Caco-2 (cell line): ENCODE measurements at regions not wholly inside any gene's neighbourhood (a gene's known extent, or its start where the extent isn't known, plus 50 kb on each side); places are given as distances from the start of the nearest gene placed in this dataset.

Experiments
- BruUV-seq: library from RNA; stranded (reverse); fragments of 400-500 nt; replicated peaks from 2 replicates; lab custom pipeline; 2021; lab: Mats Ljungman, UMichigan
- CTCF ChIA-PET: fragments of 300-600 bp; sonication (Branson Sonifier 250); formaldehyde crosslinking; loops from one replicate; lab custom pipeline; 2022; ENCODE audit warnings: antibody characterized with exemption; lab: Charles Lee
- POLR2A ChIA-PET: fragments of 300-600 bp; sonication (Branson Sonifier 250); formaldehyde crosslinking; loops from one replicate; lab custom pipeline; 2022; ENCODE audit warnings: antibody characterized with exemption; lab: Charles Lee
- DNase-seq, 2 experiments: peaks; one replicate each; pipeline versions ENCODE4 v3.0.0 to v3.0.0-alpha.2; 2020 to 2022
- H3K27me3 ChIP-seq: replicated peaks from 2 replicates; pipeline ENCODE4 v1.6.0; 2011; ENCODE audit warnings: low read length; ENCODE audit not compliant: control insufficient read depth, insufficient read depth
- H3K36me3 ChIP-seq: 2 replicates; pipeline ENCODE4 v1.5.1; 2011; ENCODE audit warnings: low read length; ENCODE audit not compliant: control insufficient read depth, insufficient read depth
- H3K4me1 ChIP-seq: fragments of 250-450 bp; sonication (Bioruptor Pico); 2 replicates; pipeline ENCODE4 v1.5.1; 2020; ENCODE audit warnings: mild to moderate bottlenecking
- H3K4me3 ChIP-seq: 2 replicates; pipeline ENCODE4 v1.5.1; 2011; ENCODE audit warnings: low read depth, mild to moderate bottlenecking, control low read depth, low read length
- H3K9me3 ChIP-seq: fragments of 250-450 bp; sonication (Bioruptor Pico); 2 replicates; pipeline ENCODE4 v1.5.1; 2020; ENCODE audit warnings: mild to moderate bottlenecking, moderate library complexity
- H3K27ac Mint-ChIP-seq: one replicate; pipeline ENCODE4 v1.8.0; 2022; ENCODE audit warnings: mixed read lengths; ENCODE audit not compliant: unreplicated experiment
- H3K27me3 Mint-ChIP-seq: one replicate; pipeline ENCODE4 v1.8.0; 2022; ENCODE audit warnings: mixed read lengths; ENCODE audit not compliant: insufficient read depth, unreplicated experiment
- H3K36me3 Mint-ChIP-seq: one replicate; pipeline ENCODE4 v1.8.0; 2022; ENCODE audit warnings: mild to moderate bottlenecking, mixed read lengths; ENCODE audit not compliant: insufficient read depth, unreplicated experiment
- H3K4me1 Mint-ChIP-seq: one replicate; pipeline ENCODE4 v1.8.0; 2022; ENCODE audit warnings: low read depth, mixed read lengths; ENCODE audit not compliant: unreplicated experiment
- H3K4me3 Mint-ChIP-seq: one replicate; pipeline ENCODE4 v1.8.0; 2022; ENCODE audit warnings: mild to moderate bottlenecking, moderate library complexity, mixed read lengths; ENCODE audit not compliant: unreplicated experiment
- H3K9me3 Mint-ChIP-seq: one replicate; pipeline ENCODE4 v1.8.0; 2022; ENCODE audit warnings: mixed read lengths; ENCODE audit not compliant: unreplicated experiment
- CTCF ChIP-seq, 2 experiments: fragments of 200-600 bp in 1 of 2; IDR thresholded peaks; 1 replicate in 1 of 2; 2 replicates in 1 of 2; pipeline versions ENCODE4 v1.5.1 to v1.8.0; 2011 to 2022; ENCODE audit warnings: antibody characterized with exemption in 1 of 2, control low read depth in 1 of 2, inconsistent platforms in 1 of 2, low read depth in 1 of 2, low read length in 1 of 2, mild to moderate bottlenecking in 1 of 2, moderate library complexity in 1 of 2; ENCODE audit not compliant: insufficient read depth in 1 of 2, severe bottlenecking in 1 of 2, unreplicated experiment in 1 of 2
- intact Hi-C: fragments of 100-400 bp; cut with micrococcal nuclease; formaldehyde crosslinking; loops from one replicate; pipeline ENCODE4 v1.10.0; 2022; ENCODE audit not compliant: unreplicated experiment

- H3K4me1 ChIP-seq: peaks cover 14% of the 10 kb centered on the region
- no peaks in the 10 kb centered on the region for H3K4me1 Mint-ChIP-seq
- H3K27me3 Mint-ChIP-seq: no peaks in the 10 kb centered on the region
- H3K4me3 Mint-ChIP-seq: no peak overlapping the region
- no peaks in the 10 kb centered on the region for H3K27me3 ChIP-seq
- POLR2A ChIA-PET: no interaction called here
- no peaks in the 10 kb centered on the region for H3K36me3 ChIP-seq
- no peak overlapping the region for H3K27ac Mint-ChIP-seq
- intact Hi-C loops: no loop called here
- H3K4me3 ChIP-seq: no peak overlapping the region
- H3K9me3 ChIP-seq: no peaks in the 10 kb centered on the region; the same call in none of the 2 replicates
- H3K9me3 Mint-ChIP-seq: peaks cover 12% of the 10 kb centered on the region
- no peaks in the 10 kb centered on the region for H3K36me3 Mint-ChIP-seq
- BruUV-seq: no TSS peak
- CTCF ChIA-PET: no interaction called here
- DNase-seq: peak in 1 of 2 experiments; percentile 7
- TF ChIP-seq CTCF (IDR thresholded peaks at IDR 0.05; ENCODE audit: insufficient read depth in 1 of 2, low read depth in 1 of 2, low read length in 1 of 2, severe bottlenecking in 1 of 2, unreplicated experiment in 1 of 2): no peak
Measured at GRCh38 chr3:145006271-145006670, 1034.6 kb downstream of the DIPK2A start.

DNA sequence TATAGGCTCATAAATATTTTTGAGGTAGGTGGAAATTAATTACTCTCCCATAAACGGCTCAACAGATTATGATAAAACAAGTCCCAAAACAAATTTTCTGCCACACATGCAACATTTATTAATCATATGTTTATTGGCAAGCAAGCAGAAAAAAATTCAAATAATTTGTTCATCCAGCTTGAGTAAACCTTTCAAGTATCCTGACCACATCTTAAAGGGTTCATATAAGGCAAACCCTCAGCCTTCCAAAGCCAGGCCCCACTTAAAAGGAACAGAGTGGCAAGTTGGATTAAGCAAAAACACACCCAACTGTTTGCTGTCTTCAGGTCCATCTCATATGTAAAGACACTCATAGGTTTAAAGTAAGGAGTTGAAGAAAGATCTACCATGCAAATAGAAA, 1042.3 kb downstream of the DIPK2A start:
- intact Hi-C loops: no loop called here
- no peaks in the 10 kb centered on the region for H3K9me3 ChIP-seq
- no TSS peak for BruUV-seq
- no peaks in the 10 kb centered on the region for H3K27me3 ChIP-seq
- TF ChIP-seq CTCF (IDR thresholded peaks at IDR 0.05; ENCODE audit: insufficient read depth in 1 of 2, low read depth in 1 of 2, low read length in 1 of 2, severe bottlenecking in 1 of 2, unreplicated experiment in 1 of 2): no peak
- Mint-ChIP-seq H3K27me3 (no peaks in the 10 kb centered on the region), H3K36me3 (no peaks in the 10 kb centered on the region), H3K9me3 (no peaks in the 10 kb centered on the region), H3K27ac (no peak overlapping the region), H3K4me3 (no peak overlapping the region), H3K4me1 (no peaks in the 10 kb centered on the region)
- ChIA-PET POLR2A (no interaction called here), CTCF (no interaction called here)
- no peaks in the 10 kb centered on the region for H3K4me1 ChIP-seq
- H3K36me3 ChIP-seq: no peaks in the 10 kb centered on the region
- no peak for DNase-seq
- no peak overlapping the region for H3K4me3 ChIP-seq

GRCh38 chr3:145015253-145015652, 1043.6 kb downstream of the DIPK2A start:
- no peaks in the 10 kb centered on the region for H3K27me3 ChIP-seq
- CTCF ChIA-PET: no interaction called here
- no peak for DNase-seq
- H3K27ac Mint-ChIP-seq: no peak overlapping the region
- H3K27me3 Mint-ChIP-seq: no peaks in the 10 kb centered on the region
- no peaks in the 10 kb centered on the region for H3K36me3 Mint-ChIP-seq
- no peaks in the 10 kb centered on the region for H3K9me3 Mint-ChIP-seq
- no peak for TF ChIP-seq CTCF (IDR thresholded peaks at IDR 0.05; ENCODE audit: insufficient read depth in 1 of 2, low read depth in 1 of 2, low read length in 1 of 2, severe bottlenecking in 1 of 2, unreplicated experiment in 1 of 2)
- intact Hi-C loops: no loop called here
- H3K4me1 Mint-ChIP-seq: no peaks in the 10 kb centered on the region
- BruUV-seq: no TSS peak
- H3K4me1 ChIP-seq: no peaks in the 10 kb centered on the region
- POLR2A ChIA-PET: no interaction called here
- H3K36me3 ChIP-seq: no peaks in the 10 kb centered on the region
- no peak overlapping the region for H3K4me3 ChIP-seq
- no peaks in the 10 kb centered on the region for H3K9me3 ChIP-seq
- no peak overlapping the region for H3K4me3 Mint-ChIP-seq
